ENCODE measurements at regions not wholly inside any gene's neighbourhood (a gene's known extent, or its start where the extent isn't known, plus 50 kb on each side); places are given as distances from the start of the nearest gene placed in this dataset.

- Histone ChIP-seq H2BK5ac (ENCODE audit: insufficient read length, low read length) (no peak overlapping the region), H3K56ac (ENCODE audit: insufficient read length, low read depth, low read length) (no peak overlapping the region), H2BK12ac (ENCODE audit: insufficient read length, low read depth, low read length) (no peak overlapping the region), H3K9me3 (ENCODE audit: control insufficient read depth, low read depth, low read length) (no peaks in the 10 kb centered on the region), H2BK20ac (ENCODE audit: low read depth, low read length, poor library complexity, severe bottlenecking) (no peak overlapping the region), H3K14ac (ENCODE audit: insufficient read depth, low read length) (no peak overlapping the region), H3K79me1 (ENCODE audit: insufficient read depth, low read depth, low read length, poor library complexity, severe bottlenecking) (no peaks in the 10 kb centered on the region), H3K9ac (ENCODE audit: extremely low read depth, insufficient read length, low read length) (no peak overlapping the region), H4K91ac (ENCODE audit: insufficient read length, low read depth, low read length) (no peak overlapping the region), H3K27ac (ENCODE audit: insufficient read length, low read depth, low read length) (no peak overlapping the region), H4K8ac (replicated peaks; ENCODE audit: insufficient read length, low read depth, low read length) (no peak overlapping the region), H3K27me3 (ENCODE audit: insufficient read depth, low read length) (no peaks in the 10 kb centered on the region), H3K4me2 (ENCODE audit: insufficient read depth, insufficient read length, low read length) (no peak overlapping the region), H2BK15ac (ENCODE audit: low read depth, low read length) (no peak overlapping the region), H4K20me1 (ENCODE audit: control insufficient read depth, insufficient read depth, insufficient read length) (no peaks in the 10 kb centered on the region), H2AK5ac (ENCODE audit: insufficient read length, low read length) (no peak overlapping the region), H3K4ac (ENCODE audit: low read depth, low read length) (no peak overlapping the region), H2AFZ (ENCODE audit: low read length) (no peak overlapping the region), H3K79me2 (ENCODE audit: insufficient read depth, low read length) (no peaks in the 10 kb centered on the region), H2BK120ac (ENCODE audit: low read depth, low read length, poor library complexity, severe bottlenecking) (no peak overlapping the region), H3K23me2 (ENCODE audit: insufficient read length, low read depth, low read length, poor library complexity, severe bottlenecking) (no peaks in the 10 kb centered on the region), H3K4me1 (ENCODE audit: insufficient read depth, low read length) (no peaks in the 10 kb centered on the region), H4K5ac (ENCODE audit: insufficient read length, low read depth, low read length) (no peak overlapping the region), H3K23ac (ENCODE audit: insufficient read length, low read depth, low read length) (no peak overlapping the region), H3K18ac (ENCODE audit: insufficient read length, low read depth, low read length) (no peak overlapping the region), H3T11ph (ENCODE audit: low read length) (no peak overlapping the region)
- DNase-seq, result no peak
- Mint-ChIP-seq H3K4me1 (no peaks in the 10 kb centered on the region), H3K27me3 (ENCODE audit: low read depth) (no peaks in the 10 kb centered on the region; the same call in 1 of the 2 replicates), H3K27ac (no peak overlapping the region), H3K4me3 (no peak overlapping the region), H3K36me3 (ENCODE audit: insufficient read depth in 1 of 3, low read depth in 3 of 3) (no peaks in the 10 kb centered on the region), H3K9me3 (no peaks in the 10 kb centered on the region)
- WGBS (ENCODE audit: extremely low coverage, insufficient read length, low lambda C conversion rate), result no CpG with 5 or more reads among the region's 14 CpGs
- TF ChIP-seq CTCF (conservative IDR thresholded peaks at IDR 0.05), result no peak
Observed at GRCh38 chr1:25034736-25035522, 104.9 kb upstream of the RUNX3 start.

All from H9 (cell line).